Neural progenitor cell (in vitro differentiated cells): ENCODE measurements at regions not wholly inside any gene's neighbourhood (a gene's known extent, or its start where the extent isn't known, plus 50 kb on each side); places are given as distances from the start of the nearest gene placed in this dataset.

Experiments used
- DNase-seq: peaks from one replicate; pipeline ENCODE4 v3.0.0-alpha.2; 2016; ENCODE audit warnings: low spot score
- H2AFZ ChIP-seq: fragments of 200-600 bp; sonication (generic); replicated peaks from 2 replicates; pipeline ENCODE4 v1.6.1; 2016; ENCODE audit warnings: antibody characterized with exemption
- H3F3A ChIP-seq: fragments of 200-600 bp; sonication (generic); 2 replicates; pipeline ENCODE4 v1.6.1; 2016; ENCODE audit warnings: antibody characterized with exemption, low read depth
- H3K27ac ChIP-seq: fragments of 200-600 bp; sonication (generic); 2 replicates; pipeline ENCODE4 v1.5.1; 2016; ENCODE audit warnings: mild to moderate bottlenecking
- H3K27me3 ChIP-seq: fragments of 200-600 bp; sonication (generic); 2 replicates; pipeline ENCODE4 v1.6.1; 2016; ENCODE audit warnings: mild to moderate bottlenecking, moderate library complexity
- H3K36me3 ChIP-seq: fragments of 200-600 bp; sonication (generic); 2 replicates; pipeline ENCODE4 v1.5.1; 2016
- H3K4me1 ChIP-seq: fragments of 200-600 bp; sonication (generic); 2 replicates; pipeline ENCODE4 v1.6.1; 2016; ENCODE audit warnings: mixed run types
- H3K4me2 ChIP-seq: fragments of 200-600 bp; sonication (generic); 2 replicates; pipeline ENCODE4 v1.6.1; 2016
- H3K4me3 ChIP-seq: fragments of 200-600 bp; sonication (generic); 2 replicates; pipeline ENCODE4 v1.5.1; 2016
- H3K79me2 ChIP-seq: fragments of 200-600 bp; sonication (generic); 2 replicates; pipeline ENCODE4 v1.6.1; 2016; ENCODE audit warnings: low read depth
- H3K9ac ChIP-seq: fragments of 200-600 bp; sonication (generic); 2 replicates; pipeline ENCODE4 v1.6.1; 2016
- H3K9me3 ChIP-seq: fragments of 200-600 bp; sonication (generic); 2 replicates; pipeline ENCODE4 v1.5.1; 2016; ENCODE audit warnings: low read depth
- H4K20me1 ChIP-seq: fragments of 200-600 bp; sonication (generic); 2 replicates; pipeline ENCODE4 v1.6.1; 2016; ENCODE audit warnings: low read depth
- H3K27ac Mint-ChIP-seq: 3 replicates; pipeline ENCODE4 v1.8.0; 2021; ENCODE audit warnings: mixed read lengths
- H3K27me3 Mint-ChIP-seq: 2 replicates; pipeline ENCODE4 v1.8.0; 2022; ENCODE audit warnings: low read depth, mild to moderate bottlenecking, inconsistent platforms, moderate library complexity, mixed read lengths; ENCODE audit not compliant: insufficient read depth
- H3K36me3 Mint-ChIP-seq: 3 replicates; pipeline ENCODE4 v1.8.0; 2021; ENCODE audit warnings: mixed read lengths
- H3K4me1 Mint-ChIP-seq: 3 replicates; pipeline ENCODE4 v1.8.0; 2021; ENCODE audit warnings: mixed read lengths
- H3K4me3 Mint-ChIP-seq: 3 replicates; pipeline ENCODE4 v1.8.0; 2021; ENCODE audit warnings: mild to moderate bottlenecking, moderate library complexity, mixed read lengths
- H3K9me3 Mint-ChIP-seq: 3 replicates; pipeline ENCODE4 v1.8.0; 2020; ENCODE audit warnings: mixed read lengths
- CTCF ChIP-seq: fragments of 200-600 bp; sonication (generic); IDR thresholded peaks from 2 replicates; pipeline ENCODE4 v1.5.1; 2017; ENCODE audit warnings: antibody characterized with exemption, mild to moderate bottlenecking
- EZH2 ChIP-seq: fragments of 200-600 bp; sonication (generic); IDR thresholded peaks from 2 replicates; pipeline ENCODE4 v1.6.1; 2017; ENCODE audit warnings: antibody characterized with exemption, mild to moderate bottlenecking, moderate library complexity
- EZH2phosphoT487 ChIP-seq: fragments of 200-600 bp; sonication (generic); IDR thresholded peaks from 2 replicates; pipeline ENCODE4 v1.6.1; 2017; ENCODE audit warnings: antibody characterized with exemption

GRCh38 chr2:133768658-133769435 is 200.6 kb upstream of the NCKAP5 start:
- Histone ChIP-seq H3K36me3 (no peaks in the 10 kb centered on the region), H3K27me3 (no peaks in the 10 kb centered on the region), H3F3A (no peaks in the 10 kb centered on the region), H3K9me3 (no peaks in the 10 kb centered on the region), H3K9ac (no peak overlapping the region), H4K20me1 (no peaks in the 10 kb centered on the region), H3K4me2 (no peak overlapping the region), H3K27ac (no peak overlapping the region), H3K4me3 (no peak overlapping the region), H2AFZ (no peak overlapping the region), H3K79me2 (no peaks in the 10 kb centered on the region), H3K4me1 (no peaks in the 10 kb centered on the region)
- peaks cover 4% of the 10 kb centered on the region for H3K27me3 Mint-ChIP-seq
- H3K9me3 Mint-ChIP-seq = peaks cover under 1% of the 10 kb centered on the region
- H3K36me3 Mint-ChIP-seq = no peaks in the 10 kb centered on the region
- H3K4me1 Mint-ChIP-seq = peaks cover 3% of the 10 kb centered on the region
- DNase-seq = no peak
- H3K4me3 Mint-ChIP-seq = no peak overlapping the region
- TF ChIP-seq CTCF (no peak), EZH2phosphoT487 (no peak), EZH2 (no peak)
- H3K27ac Mint-ChIP-seq = peak overlapping the region; percentile 27

GRCh38 chr2:133773854-133774653 is 205.8 kb upstream of the NCKAP5 start:
- no peaks in the 10 kb centered on the region for H3K36me3 ChIP-seq
- Mint-ChIP-seq H3K4me1 (peaks cover 11% of the 10 kb centered on the region), H3K9me3 (no peaks in the 10 kb centered on the region), H3K36me3 (no peaks in the 10 kb centered on the region), H3K27ac (no peak overlapping the region), H3K4me3 (no peak overlapping the region), H3K27me3 (peaks cover 4% of the 10 kb centered on the region)
- H3K9me3 ChIP-seq = no peaks in the 10 kb centered on the region
- no peaks in the 10 kb centered on the region for H4K20me1 ChIP-seq
- no peaks in the 10 kb centered on the region for H3K4me1 ChIP-seq
- no peaks in the 10 kb centered on the region for H3K79me2 ChIP-seq
- TF ChIP-seq CTCF (no peak), EZH2phosphoT487 (no peak), EZH2 (no peak)
- no peak overlapping the region for H2AFZ ChIP-seq
- no peak overlapping the region for H3K4me3 ChIP-seq
- no peaks in the 10 kb centered on the region for H3K27me3 ChIP-seq
- H3K4me2 ChIP-seq = no peak overlapping the region
- no peak for DNase-seq
- no peak overlapping the region for H3K9ac ChIP-seq
- H3K27ac ChIP-seq = no peak overlapping the region
- no peaks in the 10 kb centered on the region for H3F3A ChIP-seq

DNA sequence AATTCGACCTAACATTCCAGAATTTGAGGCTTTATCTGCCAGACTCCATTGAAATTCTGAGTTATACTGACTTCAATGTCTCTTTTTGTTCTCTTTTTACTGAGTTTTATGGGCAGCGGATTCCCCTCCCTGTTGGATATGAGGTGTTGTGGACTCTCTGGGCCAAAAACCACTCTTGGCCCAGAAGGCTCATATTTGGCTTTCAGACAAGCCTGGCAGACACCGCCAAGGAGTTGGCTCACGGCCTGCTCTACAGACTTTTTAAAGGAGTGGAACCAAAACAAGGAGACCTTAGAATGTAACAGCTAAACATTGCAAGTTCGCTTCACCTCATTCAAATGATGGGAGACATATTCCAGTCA is 206.4 kb upstream of the NCKAP5 start:
- Histone ChIP-seq H3K27me3 (no peaks in the 10 kb centered on the region), H3K27ac (no peak overlapping the region), H3K4me2 (no peak overlapping the region), H2AFZ (no peak overlapping the region), H3K36me3 (no peaks in the 10 kb centered on the region), H3K9ac (no peak overlapping the region), H4K20me1 (no peaks in the 10 kb centered on the region), H3F3A (no peaks in the 10 kb centered on the region), H3K79me2 (no peaks in the 10 kb centered on the region), H3K9me3 (no peaks in the 10 kb centered on the region), H3K4me1 (peaks cover 2% of the 10 kb centered on the region), H3K4me3 (no peak overlapping the region)
- no peak overlapping the region for H3K27ac Mint-ChIP-seq
- no peaks in the 10 kb centered on the region for H3K9me3 Mint-ChIP-seq
- peaks cover 4% of the 10 kb centered on the region for H3K27me3 Mint-ChIP-seq
- H3K36me3 Mint-ChIP-seq = no peaks in the 10 kb centered on the region
- no peak for TF ChIP-seq EZH2phosphoT487
- TF ChIP-seq EZH2 = no peak
- no peak for TF ChIP-seq CTCF
- H3K4me3 Mint-ChIP-seq = no peak overlapping the region
- DNase-seq = no peak
- peaks cover 11% of the 10 kb centered on the region for H3K4me1 Mint-ChIP-seq
